HG02763 (cell line): ENCODE measurements at regions not wholly inside any gene's neighbourhood (a gene's known extent, or its start where the extent isn't known, plus 50 kb on each side); places are given as distances from the start of the nearest gene placed in this dataset.
"Not testable (repeated sequence)": the region's sequence is repeated elsewhere in the genome, so short reads cannot be mapped to it uniquely, and the experiment has no call there.

Experiments
- ATAC-seq: cut with Tn5 transposase; IDR thresholded peaks from one replicate; pipeline ENCODE4 v1.9.1; 2021; ENCODE audit warnings: mild to moderate bottlenecking, moderate library complexity; ENCODE audit not compliant: unreplicated experiment

DNA sequence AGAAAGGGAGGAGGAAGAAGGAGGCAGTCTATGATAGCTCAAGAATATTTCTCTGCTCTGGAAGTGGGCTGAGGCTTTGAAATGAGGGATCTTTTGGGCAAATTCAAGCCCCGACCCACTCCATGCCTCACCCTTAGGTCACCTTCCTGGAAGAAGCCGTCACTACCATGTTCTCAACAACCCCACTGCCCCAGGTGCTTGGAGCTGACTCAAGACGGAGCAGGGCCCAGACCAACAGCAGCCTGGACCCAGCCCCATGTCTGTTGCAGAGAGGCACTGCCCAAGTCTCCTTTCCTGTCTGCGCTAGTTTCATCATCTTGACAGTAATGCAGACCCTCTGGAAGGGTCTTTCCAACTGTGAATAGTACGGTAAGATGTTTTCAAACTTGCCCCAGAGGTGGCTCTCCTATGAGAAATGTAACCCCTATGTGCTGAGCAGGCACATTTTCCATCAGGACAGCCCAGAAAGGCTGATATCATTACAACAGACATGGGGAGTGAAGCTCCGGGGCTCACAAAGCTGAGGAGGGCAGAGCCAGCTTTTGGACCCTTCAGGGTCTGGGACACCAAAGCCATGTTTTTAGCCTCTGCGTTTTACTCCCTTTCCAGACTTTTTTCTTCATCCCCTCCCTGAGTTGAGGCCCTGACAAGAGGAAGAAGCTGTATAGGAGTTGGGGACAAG is 128.2 kb upstream of the LARP1 start:
- no peak for ATAC-seq

DNA sequence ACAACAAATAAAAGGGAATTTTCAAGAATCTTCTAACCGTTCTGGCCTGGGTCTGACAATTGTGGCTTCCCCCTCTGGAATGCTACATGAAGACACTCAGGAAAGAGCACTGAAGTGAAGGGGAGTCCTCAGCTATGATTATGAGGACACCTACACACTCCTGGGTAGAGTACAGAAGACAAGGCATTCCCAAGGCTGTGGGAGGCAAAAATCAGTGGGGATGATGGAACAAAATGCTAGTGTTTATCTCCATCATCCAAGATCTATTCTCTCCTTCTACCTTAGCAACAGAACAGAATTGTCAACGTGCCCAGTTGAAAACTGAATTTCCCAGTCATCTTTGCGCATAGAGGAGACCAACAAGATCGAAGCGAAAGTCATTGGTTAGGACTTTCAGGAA is 130.1 kb upstream of the LARP1 start:
- ATAC-seq = no peak

DNA sequence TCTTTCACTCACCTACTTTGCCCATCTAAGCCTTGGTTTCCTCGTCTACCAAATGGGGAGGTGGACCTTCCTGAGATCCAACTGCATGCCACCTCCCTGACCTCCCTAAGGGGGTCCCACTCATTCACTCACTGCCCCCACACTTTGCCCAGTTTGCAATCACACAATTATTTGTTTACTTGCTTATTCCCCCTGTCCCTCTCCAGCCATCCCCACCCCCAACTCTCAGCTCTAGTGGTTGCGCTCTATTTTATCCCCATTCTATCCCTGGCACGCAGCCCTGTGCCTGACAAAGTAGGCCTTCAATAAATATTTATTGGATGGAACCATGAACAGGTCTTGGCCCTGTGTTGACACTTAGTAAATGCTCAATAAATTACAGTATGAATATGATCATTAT is 130.8 kb upstream of the LARP1 start:
- no peak for ATAC-seq

DNA sequence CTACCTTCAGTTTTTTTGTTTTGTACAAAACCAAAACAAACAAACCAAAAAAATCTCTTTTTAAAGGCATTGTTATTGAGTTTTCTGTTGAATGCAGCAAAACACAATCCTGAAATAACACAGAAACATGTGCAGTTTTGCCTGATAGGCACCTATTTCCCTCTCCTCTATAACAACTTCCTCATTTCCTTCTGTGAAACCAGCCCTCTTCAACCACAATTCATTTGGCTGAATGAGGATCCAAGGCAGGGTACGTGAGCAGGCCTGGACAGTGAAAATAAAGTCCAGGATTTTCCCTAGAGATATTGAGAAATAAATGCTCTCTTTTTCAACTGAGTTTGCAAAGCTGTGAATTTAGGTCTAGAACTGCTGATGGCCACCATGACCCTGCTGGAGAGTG is 134.8 kb upstream of the LARP1 start:
- no peak for ATAC-seq

DNA sequence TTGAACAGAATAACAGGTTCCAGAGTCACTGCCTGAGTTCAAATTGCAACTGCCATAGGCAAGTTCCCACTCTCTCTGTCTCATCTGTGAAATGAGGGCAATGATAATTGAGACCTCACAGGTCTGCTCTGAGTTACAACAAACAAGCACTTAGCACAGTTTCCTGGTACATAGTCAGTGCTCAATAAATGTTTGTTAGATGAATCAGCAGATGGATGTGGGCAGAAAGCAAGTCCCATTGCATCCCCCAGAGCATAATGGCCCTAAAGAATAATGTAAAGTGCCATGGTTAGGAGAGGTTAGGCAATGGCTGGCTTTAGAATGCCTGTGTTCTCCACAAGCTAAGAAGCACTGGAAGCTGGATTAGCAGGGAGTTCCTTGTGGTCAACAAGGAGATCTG is 136.5 kb upstream of the LARP1 start:
- no peak for ATAC-seq

DNA sequence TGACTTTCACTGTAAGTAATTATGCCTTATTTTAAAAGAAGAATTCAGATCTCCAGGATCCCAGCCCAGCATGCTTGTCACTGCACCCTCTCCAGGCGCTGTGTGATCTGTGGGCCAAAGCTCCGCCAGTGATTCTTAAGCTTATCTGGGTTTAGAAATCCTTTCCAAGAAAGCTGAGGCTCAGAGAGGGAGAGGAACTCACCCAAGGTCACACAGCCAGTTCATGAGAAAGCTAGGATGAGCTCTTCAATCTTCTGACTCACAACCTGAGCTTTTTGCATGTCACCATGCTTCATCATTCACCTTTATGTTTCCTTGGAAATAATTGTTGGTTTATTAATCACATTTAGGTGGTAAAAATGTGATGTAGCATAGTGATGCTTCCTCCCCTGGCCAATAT is 136.6 kb upstream of the HAND1 start:
- no peak for ATAC-seq

DNA sequence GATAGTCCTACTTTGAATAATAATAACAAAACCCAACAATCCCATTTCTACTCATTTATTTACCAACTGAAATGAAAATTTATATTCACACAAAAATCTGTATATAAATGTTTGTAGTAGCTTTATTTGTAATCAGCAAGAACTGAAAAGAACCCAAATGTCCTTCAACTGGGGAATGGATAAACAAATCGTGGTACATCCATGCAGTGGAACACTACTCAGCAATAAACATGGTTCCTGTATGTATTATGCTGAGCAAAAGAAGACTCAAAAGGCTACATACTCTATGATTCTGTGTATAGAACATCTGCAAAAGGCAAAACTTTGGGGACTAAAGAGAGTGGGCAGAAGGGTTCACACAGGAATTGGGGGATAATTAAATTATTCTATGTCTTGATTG is 136.1 kb upstream of the HAND1 start:
- no peak for ATAC-seq

DNA sequence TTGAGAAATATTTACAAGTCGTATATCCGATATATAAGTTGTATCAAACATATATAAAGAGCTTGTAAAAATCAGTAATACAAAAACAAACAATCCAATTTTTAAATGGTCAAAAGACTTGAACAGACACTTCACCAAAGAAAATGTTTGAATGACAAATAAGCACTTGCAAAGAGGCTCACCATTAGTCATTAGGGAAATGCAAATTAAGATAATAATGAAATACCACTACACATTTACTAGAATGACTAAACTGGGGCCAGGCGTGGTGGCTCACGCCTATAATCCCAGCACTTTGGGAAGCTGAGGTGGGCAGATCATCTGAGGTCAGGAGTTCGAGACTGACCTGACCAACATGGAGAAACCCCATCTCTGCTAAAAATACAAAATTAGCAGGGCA is 134.6 kb upstream of the HAND1 start:
- no peak for ATAC-seq

DNA sequence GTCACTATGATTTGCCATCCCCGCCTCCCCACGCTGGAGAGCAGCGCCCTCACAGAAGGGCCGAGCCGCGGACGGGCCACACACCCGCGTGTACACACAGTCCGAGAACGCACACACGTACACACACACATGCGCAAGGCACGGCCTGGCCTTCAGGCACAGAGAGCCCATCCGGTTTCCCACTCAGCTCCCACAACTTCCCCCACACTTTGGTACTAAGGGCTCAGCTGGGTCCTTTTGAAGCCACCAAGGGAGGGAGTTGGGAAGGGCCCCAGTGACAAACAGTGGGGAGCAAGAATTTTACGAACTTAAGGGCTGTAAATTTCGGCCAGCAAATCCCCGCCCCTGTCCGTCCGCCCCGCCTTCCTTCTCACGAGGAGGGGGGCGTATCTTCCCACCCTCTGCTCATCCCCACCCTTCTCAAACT is 133.3 kb upstream of the HAND1 start:
- ATAC-seq = no peak

DNA sequence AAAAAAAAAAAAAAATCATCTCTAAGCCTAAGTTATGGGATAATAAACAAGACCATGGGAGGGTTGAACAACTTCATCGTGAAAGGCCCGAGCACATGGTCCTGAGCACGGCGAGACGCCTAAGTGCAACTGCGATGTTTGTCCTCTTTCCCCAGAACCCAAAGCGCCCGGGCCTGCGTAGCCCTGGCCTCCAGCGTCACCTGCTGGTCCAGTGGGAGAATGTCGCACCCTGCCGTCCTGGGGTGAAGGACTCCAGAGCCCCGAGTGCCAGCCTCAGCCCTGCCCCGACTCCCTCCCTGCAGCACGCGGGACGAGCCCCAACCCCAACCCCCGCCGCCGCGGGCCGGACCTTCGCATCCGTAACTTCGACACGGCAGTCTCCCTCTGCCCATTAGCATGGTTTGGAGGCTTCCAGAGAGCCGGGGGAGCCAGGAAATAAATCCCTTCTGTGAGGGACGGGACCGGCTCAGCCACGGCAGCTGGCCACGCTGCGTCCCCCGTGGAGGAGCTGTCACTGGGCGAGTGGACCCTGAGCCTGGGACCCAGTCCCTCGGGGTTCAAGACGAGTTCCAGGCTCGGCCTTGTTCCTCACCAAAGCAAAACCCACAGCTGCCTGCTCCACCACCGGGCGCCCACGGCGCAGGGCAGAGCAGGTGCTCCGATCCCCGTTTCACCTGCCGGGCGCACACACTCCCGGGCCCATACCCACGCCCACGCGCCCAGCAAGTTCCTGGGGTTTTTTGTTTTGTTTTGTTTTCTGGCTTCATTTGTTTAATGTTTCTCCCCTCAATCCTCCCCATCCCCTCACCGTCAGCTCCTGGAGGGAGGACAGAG is 132.5 kb upstream of the HAND1 start:
- peak; percentile 81 for ATAC-seq

DNA sequence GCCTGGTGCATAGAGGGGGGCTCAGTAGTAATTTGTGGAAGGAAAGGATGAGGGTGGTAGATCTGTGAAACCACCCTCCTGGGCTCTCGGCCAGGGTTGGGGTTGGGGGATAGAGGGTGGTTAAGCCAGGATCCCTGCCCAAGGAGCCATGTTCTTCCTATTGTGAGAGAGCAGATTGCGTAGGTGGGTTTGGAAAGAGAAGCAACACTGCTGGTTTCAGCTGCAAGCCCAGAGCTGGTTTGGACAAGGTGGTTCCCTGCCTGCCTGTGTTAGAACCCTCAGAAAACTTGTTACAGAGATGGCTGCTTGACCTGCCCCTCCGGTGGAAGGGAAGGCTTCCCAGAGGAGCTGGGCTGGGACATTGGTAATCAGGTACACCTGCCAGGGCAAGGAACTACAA is 131.2 kb upstream of the HAND1 start:
- no peak for ATAC-seq

DNA sequence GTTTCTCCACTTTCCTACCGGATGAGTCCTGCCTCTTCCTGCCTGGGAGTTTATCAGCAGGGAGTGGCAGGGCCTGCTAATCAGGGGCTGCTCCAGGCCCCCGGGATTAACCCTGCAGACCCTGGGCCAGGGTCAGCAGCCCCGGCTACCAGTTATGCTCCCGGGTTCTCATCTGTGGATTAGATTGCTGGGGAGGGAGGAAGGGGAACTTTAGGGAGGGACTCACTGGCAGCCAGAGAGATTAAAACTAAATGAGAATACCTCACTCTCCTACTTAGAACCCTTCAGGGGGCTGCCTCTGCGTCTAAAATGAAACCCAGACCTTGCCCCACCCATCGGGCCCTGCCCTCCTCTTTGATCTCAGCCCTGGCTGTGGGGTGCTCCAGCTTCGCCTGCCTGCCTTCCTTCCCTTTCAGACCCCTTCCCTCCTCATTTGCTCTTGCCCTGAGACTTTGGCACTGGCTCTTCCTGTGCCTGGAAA is 130.5 kb upstream of the HAND1 start:
- no peak for ATAC-seq

DNA sequence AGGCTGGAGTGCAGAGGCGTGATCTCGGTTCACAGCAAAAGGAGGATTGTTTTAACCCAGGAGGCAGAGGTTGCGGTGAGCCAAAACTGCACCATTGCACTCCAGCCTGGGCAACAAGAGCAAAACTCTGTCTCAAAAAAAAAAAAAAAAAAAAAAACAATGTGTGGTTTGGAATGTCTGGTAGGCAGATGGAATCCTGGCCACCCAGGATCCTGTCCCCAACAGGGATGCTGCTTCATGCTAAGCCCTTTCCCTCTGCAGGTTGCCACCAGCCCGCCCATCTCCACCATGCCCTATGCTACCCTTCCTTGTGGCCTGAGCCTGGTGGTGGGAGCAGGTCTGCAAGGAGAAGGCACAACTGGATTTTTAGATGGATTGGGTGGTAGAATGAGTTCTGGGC is 129.7 kb upstream of the HAND1 start:
- no peak for ATAC-seq

DNA sequence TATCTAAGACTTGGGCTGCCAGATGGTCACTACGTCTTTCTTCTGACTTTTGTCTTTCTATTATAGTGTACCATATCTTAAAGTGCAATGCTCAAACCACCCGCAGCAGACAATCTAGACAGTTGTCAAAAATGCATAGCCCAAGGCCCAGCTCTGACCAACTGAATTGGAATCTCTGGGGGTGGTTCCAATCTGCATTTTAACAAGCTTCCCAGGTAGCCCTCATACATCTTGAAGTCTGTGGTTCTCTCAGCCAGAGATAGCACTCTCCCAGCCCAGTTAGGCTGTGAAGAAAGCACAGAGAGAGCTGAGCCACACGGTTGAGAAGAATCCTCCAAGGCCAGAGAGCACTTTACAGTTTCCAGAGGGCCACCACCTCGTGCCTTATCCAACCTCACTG is 128.2 kb upstream of the HAND1 start:
- no peak for ATAC-seq

DNA sequence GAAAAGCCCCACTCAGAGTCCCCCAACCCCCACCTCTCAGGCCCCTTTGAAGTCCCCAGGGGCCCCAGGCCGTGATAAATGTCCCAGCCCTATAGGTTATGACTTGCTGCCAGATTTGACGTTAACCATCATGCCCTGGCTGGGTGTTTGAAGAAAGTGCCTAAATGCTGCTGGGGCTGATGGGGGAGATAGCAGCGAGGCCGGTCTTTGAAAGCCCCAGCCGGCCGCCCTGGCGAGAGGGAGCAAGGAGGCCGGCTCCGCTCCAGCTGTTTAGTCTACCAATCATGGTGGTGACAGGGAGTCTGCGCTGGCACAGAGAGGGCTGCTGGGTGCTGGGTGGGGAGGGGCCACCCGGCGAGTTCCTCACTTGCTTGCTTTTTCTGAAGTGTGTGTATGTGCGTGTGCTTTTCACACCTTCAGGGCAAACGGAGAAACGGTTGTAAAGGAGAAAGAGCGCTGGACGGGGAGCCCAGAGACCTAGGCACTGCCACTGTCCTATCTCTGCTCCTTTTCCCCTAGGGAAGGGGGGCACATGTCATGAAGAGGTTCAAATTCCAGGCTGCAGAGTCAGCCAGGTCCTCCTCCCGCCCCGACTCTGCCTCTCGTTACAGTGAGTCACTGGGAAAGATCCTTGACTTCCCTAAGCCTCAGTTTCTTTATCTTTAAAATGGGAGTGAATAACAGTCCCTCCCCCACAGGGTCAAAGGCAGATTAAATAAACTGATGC is 126.1 kb upstream of the HAND1 start:
- no peak for ATAC-seq

DNA sequence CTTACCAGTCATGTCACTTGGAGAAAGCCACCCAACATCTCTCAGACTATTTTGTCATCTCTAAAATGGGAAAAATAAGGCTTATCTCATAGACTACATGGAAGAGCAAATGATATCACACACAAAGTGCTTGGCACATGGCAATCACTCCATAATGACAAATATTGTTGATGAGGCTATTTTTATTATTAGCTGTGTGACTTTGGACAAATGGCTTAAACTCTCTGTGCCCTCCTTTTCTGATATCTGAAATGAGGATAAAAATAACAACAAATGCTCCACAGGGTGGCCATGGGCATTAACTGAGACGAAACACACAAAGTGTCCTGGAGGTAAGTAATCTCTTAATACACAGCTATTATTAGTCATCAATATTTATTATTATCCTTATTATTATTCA is 125.5 kb upstream of the HAND1 start:
- no peak for ATAC-seq

DNA sequence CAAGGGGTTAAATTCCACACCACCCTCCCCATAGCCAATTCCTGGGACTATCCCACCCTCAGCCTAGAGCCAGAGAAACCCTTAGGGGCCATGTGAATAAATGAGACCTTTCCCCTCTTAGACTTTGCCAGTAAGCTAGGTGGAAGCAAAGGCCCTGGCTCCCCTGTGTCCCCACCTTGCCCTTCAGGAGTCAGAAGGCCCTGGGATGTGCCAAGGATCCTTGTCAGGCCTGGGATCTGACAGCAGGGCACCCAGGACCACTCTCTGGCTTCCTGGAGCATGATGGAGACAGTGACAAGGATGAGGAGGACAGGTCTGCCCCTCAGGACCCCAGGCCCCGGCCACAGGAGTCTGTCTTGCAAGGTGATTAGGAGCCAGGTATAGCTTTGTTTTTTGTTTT is 125.0 kb upstream of the HAND1 start:
- ATAC-seq = no peak

DNA sequence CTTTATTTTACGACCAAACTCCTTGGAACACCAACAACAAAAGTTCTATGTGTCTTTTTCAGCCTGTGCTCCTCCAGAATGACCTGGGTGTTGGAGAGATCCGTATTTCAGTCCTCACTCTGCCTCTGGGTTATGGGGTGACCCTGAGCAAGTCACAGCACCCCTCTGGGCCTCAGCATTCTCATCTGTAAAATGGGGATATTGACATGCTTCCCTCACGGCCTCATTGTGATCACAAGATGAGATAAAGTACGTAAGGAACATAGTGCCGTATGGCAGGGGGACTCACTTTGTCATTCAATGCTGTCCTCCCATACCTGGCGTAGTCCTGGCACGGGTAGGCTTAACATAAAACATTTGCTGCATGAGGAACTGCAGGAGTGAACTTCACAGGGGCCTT is 123.0 kb upstream of the HAND1 start:
- no peak for ATAC-seq

DNA sequence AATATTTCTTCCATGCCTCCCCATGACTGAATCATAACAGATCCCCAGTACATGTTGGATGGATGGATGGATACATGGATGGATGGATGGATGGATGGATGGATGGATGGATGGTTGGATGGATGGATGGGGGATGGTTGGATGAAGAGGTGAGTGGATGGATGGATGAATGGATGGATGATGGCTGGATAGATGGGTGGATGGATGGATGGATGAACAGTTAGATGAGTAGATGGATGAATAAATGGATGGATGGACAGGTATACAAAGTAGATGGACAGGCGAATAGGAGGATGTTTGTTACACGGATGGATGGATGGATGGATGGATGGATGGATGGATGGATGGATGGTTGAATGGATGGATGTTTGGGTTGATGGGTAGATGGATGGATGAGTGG is 120.0 kb upstream of the HAND1 start:
- ATAC-seq = no peak

DNA sequence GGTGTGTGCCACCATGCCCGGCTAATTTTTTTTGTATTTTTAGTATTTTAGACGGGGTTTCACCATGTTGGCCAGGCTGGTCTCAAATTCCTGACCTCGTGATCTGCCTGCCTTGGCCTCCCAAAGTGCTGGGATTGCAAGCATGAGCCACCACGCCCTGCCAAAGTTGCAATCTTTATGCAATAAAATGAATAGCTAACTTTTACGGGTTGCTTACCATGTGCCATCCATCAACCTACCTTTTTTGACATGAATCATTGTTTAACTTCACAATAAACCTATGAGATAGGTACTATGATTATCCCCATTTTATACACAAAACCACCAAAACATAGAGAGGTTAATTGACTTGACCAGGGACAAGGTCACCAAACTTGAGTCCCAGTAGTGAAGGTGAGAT is 118.8 kb upstream of the HAND1 start:
- not testable (repeated sequence) for ATAC-seq

DNA sequence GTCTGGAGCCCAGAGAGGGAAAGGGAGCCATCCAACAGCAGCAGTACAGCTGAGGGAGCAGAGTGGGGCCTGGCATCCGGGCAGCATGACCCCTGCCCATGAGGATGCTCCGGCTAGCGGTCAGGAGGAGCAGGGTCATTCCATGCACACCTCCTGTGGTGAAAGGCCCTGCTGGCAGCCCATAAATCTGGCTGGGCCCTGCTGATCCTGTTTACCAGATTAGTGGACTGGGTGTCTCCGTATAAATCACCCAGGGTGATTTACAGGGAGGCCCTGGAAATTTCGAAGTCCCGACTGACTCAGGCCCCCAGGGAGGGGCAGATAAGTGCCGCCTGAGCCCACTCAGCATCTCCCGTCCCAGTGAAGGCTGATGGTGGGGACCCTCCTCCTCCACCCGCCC is 117.6 kb upstream of the HAND1 start:
- ATAC-seq = no peak

DNA sequence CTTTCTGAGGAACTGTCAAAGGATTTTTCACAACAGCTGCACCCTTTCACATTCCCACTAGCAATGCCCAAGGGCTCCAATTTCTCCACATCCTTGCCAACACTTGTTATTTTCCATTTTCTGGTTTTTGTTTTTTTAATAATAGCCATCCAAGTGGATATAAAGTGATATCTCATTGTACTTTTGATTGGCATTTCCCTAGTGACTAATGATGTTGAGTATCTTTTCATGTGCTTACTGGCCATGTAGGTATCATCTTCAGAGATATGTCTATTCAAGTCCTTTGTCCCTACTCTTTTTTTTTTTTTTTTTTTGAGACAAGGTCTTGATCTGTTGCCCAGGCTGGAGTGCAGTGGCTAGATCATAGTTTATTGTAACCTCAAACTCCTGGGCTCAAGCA is 115.8 kb upstream of the HAND1 start:
- ATAC-seq = no peak
